ENCODE measurements at regions not wholly inside any gene's neighbourhood (a gene's known extent, or its start where the extent isn't known, plus 50 kb on each side); places are given as distances from the start of the nearest gene placed in this dataset.

- no peaks in the 10 kb centered on the region for H3K27me3 ChIP-seq (ENCODE audit: control insufficient read depth, insufficient read depth, low read length)
- no peak for TF ChIP-seq CTCF (IDR thresholded peaks at IDR 0.05)
- no peaks in the 10 kb centered on the region for H3K36me3 ChIP-seq (ENCODE audit: control insufficient read depth, insufficient read depth, low read length)
- H2AFZ ChIP-seq, result no peak overlapping the region
- no peak overlapping the region for H3K4me2 ChIP-seq (ENCODE audit: low read length)
- no peak overlapping the region for H3K4me3 ChIP-seq (ENCODE audit: low read depth, low read length)
- H3K9me3 ChIP-seq (ENCODE audit: control insufficient read depth, low read length), result no peaks in the 10 kb centered on the region
- H3K27ac ChIP-seq, result no peak overlapping the region
- no peak overlapping the region for H3K9ac ChIP-seq
- H3K79me2 ChIP-seq, result no peaks in the 10 kb centered on the region
- no peaks in the 10 kb centered on the region for H3K4me1 ChIP-seq
Observed at GRCh38 chr13:91167706-91168385, 179.6 kb upstream of the MIR17HG start.

- Histone ChIP-seq H3K27ac (no peak overlapping the region), H3K79me2 (no peaks in the 10 kb centered on the region), H3K4me3 (ENCODE audit: low read depth, low read length) (no peak overlapping the region), H3K9ac (no peak overlapping the region), H2AFZ (no peak overlapping the region), H3K9me3 (ENCODE audit: control insufficient read depth, low read length) (no peaks in the 10 kb centered on the region), H3K4me2 (ENCODE audit: low read length) (no peak overlapping the region), H3K4me1 (no peaks in the 10 kb centered on the region), H3K36me3 (ENCODE audit: control insufficient read depth, insufficient read depth, low read length) (no peaks in the 10 kb centered on the region), H3K27me3 (ENCODE audit: control insufficient read depth, insufficient read depth, low read length) (no peaks in the 10 kb centered on the region)
- no peak for TF ChIP-seq CTCF (IDR thresholded peaks at IDR 0.05)
Observed at GRCh38 chr13:91168386-91168711, 179.1 kb upstream of the MIR17HG start.

- TF ChIP-seq CTCF (IDR thresholded peaks at IDR 0.05), result no peak
- no peaks in the 10 kb centered on the region for H3K27me3 ChIP-seq (ENCODE audit: control insufficient read depth, insufficient read depth, low read length)
- H3K27ac ChIP-seq, result no peak overlapping the region
- H3K9ac ChIP-seq, result no peak overlapping the region
- H3K4me2 ChIP-seq (ENCODE audit: low read length), result no peak overlapping the region
- H2AFZ ChIP-seq, result no peak overlapping the region
- no peaks in the 10 kb centered on the region for H3K4me1 ChIP-seq
- no peak overlapping the region for H3K4me3 ChIP-seq (ENCODE audit: low read depth, low read length)
- H3K36me3 ChIP-seq (ENCODE audit: control insufficient read depth, insufficient read depth, low read length), result no peaks in the 10 kb centered on the region
- no peaks in the 10 kb centered on the region for H3K9me3 ChIP-seq (ENCODE audit: control insufficient read depth, low read length)
- H3K79me2 ChIP-seq, result no peaks in the 10 kb centered on the region
Observed at GRCh38 chr13:91169321-91170050, 178.0 kb upstream of the MIR17HG start.

- no peaks in the 10 kb centered on the region for H3K27me3 ChIP-seq (ENCODE audit: control insufficient read depth, insufficient read depth, low read length)
- no peak overlapping the region for H3K27ac ChIP-seq
- no peaks in the 10 kb centered on the region for H3K36me3 ChIP-seq (ENCODE audit: control insufficient read depth, insufficient read depth, low read length)
- H3K9me3 ChIP-seq (ENCODE audit: control insufficient read depth, low read length), result no peaks in the 10 kb centered on the region
- no peak overlapping the region for H3K4me2 ChIP-seq (ENCODE audit: low read length)
- no peak overlapping the region for H3K9ac ChIP-seq
- no peak for TF ChIP-seq CTCF (IDR thresholded peaks at IDR 0.05)
- no peak overlapping the region for H3K4me3 ChIP-seq (ENCODE audit: low read depth, low read length)
- H3K79me2 ChIP-seq, result no peaks in the 10 kb centered on the region
- no peaks in the 10 kb centered on the region for H3K4me1 ChIP-seq
- no peak overlapping the region for H2AFZ ChIP-seq
Observed at GRCh38 chr13:91172160-91172559, 175.3 kb upstream of the MIR17HG start.

Data from parathyroid adenoma (tissue), 2 donors.